ENCODE measurements at regions not wholly inside any gene's neighbourhood (a gene's known extent, or its start where the extent isn't known, plus 50 kb on each side); places are given as distances from the start of the nearest gene placed in this dataset.

DNA sequence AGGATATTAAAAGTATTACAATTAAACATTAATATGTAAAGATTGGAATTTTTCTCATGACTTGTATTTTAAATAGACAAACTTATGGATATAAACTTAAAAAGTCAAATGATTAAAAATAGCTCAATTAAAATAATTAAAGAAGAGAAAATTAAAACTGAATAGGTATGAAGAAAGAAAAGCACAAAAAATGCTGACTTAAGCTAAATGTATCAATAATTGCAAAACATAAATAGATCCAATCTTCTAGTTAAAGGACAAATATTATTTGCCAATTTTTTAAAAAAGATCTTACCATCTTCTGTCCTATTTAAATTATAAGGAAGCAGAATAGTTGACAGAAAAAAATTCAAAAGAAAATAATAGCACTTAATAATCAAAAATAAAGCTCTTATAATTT is 646.3 kb upstream of the ANKRD30A start:
- TF ChIP-seq, protein P1, sequence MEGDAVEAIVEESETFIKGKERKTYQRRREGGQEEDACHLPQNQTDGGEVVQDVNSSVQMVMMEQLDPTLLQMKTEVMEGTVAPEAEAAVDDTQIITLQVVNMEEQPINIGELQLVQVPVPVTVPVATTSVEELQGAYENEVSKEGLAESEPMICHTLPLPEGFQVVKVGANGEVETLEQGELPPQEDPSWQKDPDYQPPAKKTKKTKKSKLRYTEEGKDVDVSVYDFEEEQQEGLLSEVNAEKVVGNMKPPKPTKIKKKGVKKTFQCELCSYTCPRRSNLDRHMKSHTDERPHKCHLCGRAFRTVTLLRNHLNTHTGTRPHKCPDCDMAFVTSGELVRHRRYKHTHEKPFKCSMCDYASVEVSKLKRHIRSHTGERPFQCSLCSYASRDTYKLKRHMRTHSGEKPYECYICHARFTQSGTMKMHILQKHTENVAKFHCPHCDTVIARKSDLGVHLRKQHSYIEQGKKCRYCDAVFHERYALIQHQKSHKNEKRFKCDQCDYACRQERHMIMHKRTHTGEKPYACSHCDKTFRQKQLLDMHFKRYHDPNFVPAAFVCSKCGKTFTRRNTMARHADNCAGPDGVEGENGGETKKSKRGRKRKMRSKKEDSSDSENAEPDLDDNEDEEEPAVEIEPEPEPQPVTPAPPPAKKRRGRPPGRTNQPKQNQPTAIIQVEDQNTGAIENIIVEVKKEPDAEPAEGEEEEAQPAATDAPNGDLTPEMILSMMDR (conservative IDR thresholded peaks at IDR 0.05): no peak
- no peak for TF ChIP-seq ZFX (IDR thresholded peaks at IDR 0.05)

DNA sequence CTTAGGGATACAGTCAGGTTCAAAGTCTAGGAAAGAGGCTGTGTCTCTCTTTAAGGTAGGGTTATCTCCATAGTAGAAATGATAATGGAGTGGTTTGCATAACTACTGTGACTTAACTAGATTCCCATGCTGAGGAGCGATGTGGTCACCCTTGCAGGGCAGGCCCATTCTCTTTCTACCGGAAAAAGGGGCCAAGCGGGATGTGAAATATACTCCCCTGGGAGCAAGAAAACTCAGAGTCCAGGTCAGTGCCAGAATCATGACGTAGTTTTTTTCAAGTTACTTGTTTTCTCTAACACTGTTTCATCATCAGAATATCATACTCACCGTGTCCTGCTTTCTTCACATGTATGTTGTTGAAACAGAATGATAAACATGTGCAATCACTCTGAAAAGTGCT is 649.0 kb upstream of the ANKRD30A start:
- H3K27ac ChIP-seq: no peak overlapping the region
- no peak for TF ChIP-seq ZFX (IDR thresholded peaks at IDR 0.05)
- TF ChIP-seq, protein P1 (conservative IDR thresholded peaks at IDR 0.05): no peak

More for the DNA sequence above, 646.3 kb upstream of the ANKRD30A start:
- no peak overlapping the region for H3K27ac ChIP-seq

DNA sequence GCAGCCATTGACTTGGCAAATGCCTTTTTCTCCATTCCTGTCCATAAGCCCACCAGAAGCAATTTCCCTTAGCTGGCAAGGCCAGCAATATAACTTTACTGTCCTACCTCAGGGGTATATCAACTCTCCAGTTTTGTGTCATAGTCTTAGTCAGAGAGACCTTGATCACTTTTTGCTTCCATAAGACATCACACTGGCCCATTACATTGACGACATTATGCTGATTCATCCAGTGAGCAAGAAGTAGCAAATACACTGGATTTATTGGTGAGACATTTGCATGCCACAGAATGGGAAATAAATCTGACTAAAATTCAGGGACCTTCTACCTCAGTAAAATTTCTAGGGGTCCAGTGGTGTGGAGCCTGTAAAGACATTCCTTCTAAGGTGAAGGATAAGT is 649.7 kb upstream of the ANKRD30A start:
- TF ChIP-seq, protein P1 (conservative IDR thresholded peaks at IDR 0.05): no peak
- TF ChIP-seq ZFX (IDR thresholded peaks at IDR 0.05): no peak

DNA sequence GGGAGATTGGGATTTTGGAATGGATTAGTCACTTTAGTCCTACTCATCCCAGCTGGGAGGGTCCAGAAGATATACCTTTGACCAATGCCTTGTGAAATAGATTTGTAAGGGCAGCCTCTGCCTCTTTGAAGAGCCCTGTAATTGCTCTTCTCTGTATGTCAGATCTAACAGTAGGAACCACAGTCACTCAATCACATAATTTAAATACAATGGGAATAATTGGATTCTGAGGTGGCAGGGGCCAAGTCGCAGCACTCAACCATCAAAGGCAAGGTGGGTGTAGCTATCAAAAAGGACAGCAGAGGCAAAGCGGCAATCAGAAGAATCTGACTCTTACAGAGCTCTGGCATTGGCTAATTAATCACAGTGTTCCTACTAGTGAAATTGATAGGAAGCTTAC is 650.9 kb upstream of the ANKRD30A start:
- no peak overlapping the region for H3K27ac ChIP-seq

More for the DNA sequence above, 649.7 kb upstream of the ANKRD30A start:
- no peak overlapping the region for H3K27ac ChIP-seq

DNA sequence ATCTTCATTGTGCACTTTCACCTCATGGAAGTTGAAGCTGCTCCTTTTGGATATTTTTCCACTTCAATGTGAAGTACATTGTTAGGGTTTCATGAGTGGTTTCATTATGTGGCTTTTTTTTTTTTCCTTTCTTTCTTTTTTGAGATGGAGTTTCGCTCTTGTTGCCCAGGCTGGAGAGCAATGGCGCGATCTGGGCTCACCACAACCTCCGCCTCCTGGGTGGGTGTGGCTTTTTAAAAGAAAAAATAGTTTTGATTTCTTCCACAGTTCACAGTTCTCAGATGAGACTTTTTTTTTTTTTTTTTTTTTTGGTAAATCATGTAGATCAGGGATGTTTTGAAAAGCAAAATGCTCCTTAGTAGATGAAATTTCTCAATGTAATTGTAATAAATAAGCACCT is 652.3 kb upstream of the ANKRD30A start:
- no peak overlapping the region for H3K27ac ChIP-seq
- TF ChIP-seq, protein P1 (conservative IDR thresholded peaks at IDR 0.05): no peak
- TF ChIP-seq ZFX (IDR thresholded peaks at IDR 0.05): no peak

More for the DNA sequence above, 650.9 kb upstream of the ANKRD30A start:
- TF ChIP-seq, protein P1 (conservative IDR thresholded peaks at IDR 0.05): no peak
- TF ChIP-seq ZFX (IDR thresholded peaks at IDR 0.05): no peak

DNA sequence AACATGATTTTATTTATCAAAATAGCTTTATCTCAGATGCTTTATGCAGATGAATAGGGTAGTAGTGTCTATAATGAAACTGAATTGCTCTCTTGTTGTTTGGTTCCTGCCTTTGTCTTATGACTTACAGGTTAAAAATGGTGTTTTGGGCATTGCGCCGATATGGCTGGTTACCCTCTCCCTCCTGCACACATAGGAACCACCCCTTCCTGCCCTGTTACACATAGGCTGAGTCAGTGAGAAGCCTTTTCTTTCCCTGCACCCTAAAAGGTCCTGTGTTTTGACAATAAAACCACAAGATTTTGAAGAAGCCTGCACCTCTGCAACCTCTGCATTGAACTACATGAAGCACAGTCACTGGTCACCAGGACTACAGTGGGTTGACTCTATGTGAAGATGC is 655.8 kb upstream of the ANKRD30A start:
- TF ChIP-seq, protein P1 (conservative IDR thresholded peaks at IDR 0.05): no peak
- TF ChIP-seq ZFX (IDR thresholded peaks at IDR 0.05): no peak
- H3K27ac ChIP-seq: no peak overlapping the region

DNA sequence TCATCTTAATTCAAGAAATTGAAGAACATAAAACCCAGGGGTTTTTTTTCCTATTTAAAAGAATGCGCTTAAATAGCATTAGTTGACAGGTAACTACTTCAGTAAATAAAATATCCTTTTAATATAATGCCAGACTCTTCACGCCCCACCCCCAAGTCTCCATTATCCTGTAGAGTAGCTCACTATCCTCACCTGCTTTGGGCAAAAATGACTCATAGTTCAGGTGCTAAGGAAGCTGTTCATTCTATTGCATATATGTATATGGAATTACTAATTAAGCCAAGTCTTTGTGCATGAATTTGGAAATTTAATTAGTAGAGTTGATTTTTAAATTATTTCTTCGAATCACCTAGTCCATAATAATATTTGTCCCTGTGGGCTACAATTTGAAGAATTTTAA is 656.8 kb upstream of the ANKRD30A start:
- no peak overlapping the region for H3K27ac ChIP-seq
- TF ChIP-seq ZFX (IDR thresholded peaks at IDR 0.05): no peak

DNA sequence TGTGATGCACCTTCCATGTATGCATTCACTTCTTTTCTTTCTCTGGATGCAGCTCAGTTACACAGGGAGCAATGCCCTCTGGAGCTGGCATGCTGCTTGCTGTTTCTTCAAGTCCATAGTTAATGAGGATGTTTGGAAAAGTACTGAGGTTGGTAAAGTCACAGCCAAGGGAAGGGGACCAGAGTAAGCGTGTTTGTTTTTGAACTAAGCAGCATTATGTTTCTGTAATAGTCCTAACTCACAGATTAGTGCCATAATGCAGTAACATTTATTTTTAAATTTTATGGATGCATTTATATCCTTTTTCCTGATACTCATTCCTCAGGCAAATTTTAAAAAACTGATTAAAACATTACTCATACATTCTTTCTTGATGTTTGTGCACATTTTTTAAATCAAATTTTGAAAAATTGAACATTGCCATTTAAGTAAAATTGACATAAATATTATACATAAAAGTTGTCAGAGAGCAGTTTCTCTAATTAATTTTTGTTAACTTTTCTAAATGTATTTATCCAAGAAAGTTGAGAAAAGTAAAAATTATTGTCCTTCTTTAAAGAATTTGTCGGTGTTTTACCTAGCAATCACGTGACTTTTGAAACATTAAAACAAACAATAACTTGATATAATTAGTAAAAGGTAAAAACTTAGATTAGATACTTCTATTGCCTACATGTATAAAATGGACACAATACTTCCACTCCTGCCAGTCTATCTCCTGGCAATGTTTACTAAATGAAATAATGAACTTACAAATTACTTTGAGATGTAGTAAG is 659.6 kb upstream of the ANKRD30A start:
- TF ChIP-seq, protein P1 (conservative IDR thresholded peaks at IDR 0.05): no peak
- TF ChIP-seq ZFX (IDR thresholded peaks at IDR 0.05): no peak
- H3K27ac ChIP-seq: no peak overlapping the region

Data from C4-2B (cell line).